GM23248 (cell line): ENCODE measurements at regions not wholly inside any gene's neighbourhood (a gene's known extent, or its start where the extent isn't known, plus 50 kb on each side); places are given as distances from the start of the nearest gene placed in this dataset.
"Not testable (repeated sequence)": the region's sequence is repeated elsewhere in the genome, so short reads cannot be mapped to it uniquely, and the experiment has no call there.

Source experiments
- DNase-seq: peaks from one replicate; pipeline ENCODE4 v3.0.0-alpha.2; 2015
- H2AFZ ChIP-seq: fragments of 200-600 bp; sonication (generic); 2 replicates; pipeline ENCODE4 v1.6.1; 2016; ENCODE audit warnings: antibody characterized with exemption
- H3F3A ChIP-seq: fragments of 200-600 bp; sonication (generic); 2 replicates; pipeline ENCODE4 v1.6.1; 2016; ENCODE audit warnings: mild to moderate bottlenecking, antibody characterized with exemption, mixed run types; ENCODE audit not compliant: insufficient read depth
- H3K27ac ChIP-seq: fragments of 200-600 bp; sonication (generic); 2 replicates; pipeline ENCODE4 v1.5.1; 2016; ENCODE audit warnings: mild to moderate bottlenecking
- H3K27me3 ChIP-seq: fragments of 200-600 bp; sonication (generic); replicated peaks from 2 replicates; pipeline ENCODE4 v1.6.1; 2016; ENCODE audit warnings: mild to moderate bottlenecking; ENCODE audit not compliant: insufficient read depth
- H3K36me3 ChIP-seq: fragments of 200-600 bp; sonication (generic); 2 replicates; pipeline ENCODE4 v1.6.1; 2016; ENCODE audit warnings: low read depth, mild to moderate bottlenecking
- H3K4me1 ChIP-seq: fragments of 200-600 bp; sonication (generic); 2 replicates; pipeline ENCODE4 v1.6.1; 2016; ENCODE audit warnings: mild to moderate bottlenecking; ENCODE audit not compliant: insufficient read depth
- H3K4me2 ChIP-seq: fragments of 200-600 bp; sonication (generic); one replicate; pipeline ENCODE4 v1.6.1; 2016; ENCODE audit warnings: mild to moderate bottlenecking; ENCODE audit not compliant: unreplicated experiment
- H3K4me3 ChIP-seq: fragments of 200-600 bp; sonication (generic); 2 replicates; pipeline ENCODE4 v1.5.1; 2016; ENCODE audit warnings: mild to moderate bottlenecking
- H3K79me2 ChIP-seq: fragments of 200-600 bp; sonication (generic); 2 replicates; pipeline ENCODE4 v1.6.1; 2016; ENCODE audit warnings: mild to moderate bottlenecking; ENCODE audit not compliant: insufficient read depth
- H3K9ac ChIP-seq: fragments of 200-600 bp; sonication (generic); 2 replicates; pipeline ENCODE4 v1.6.1; 2016; ENCODE audit warnings: mild to moderate bottlenecking
- H3K9me2 ChIP-seq: fragments of 200-600 bp; sonication (generic); 2 replicates; pipeline ENCODE4 v1.6.1; 2016; ENCODE audit warnings: mixed run types, mild to moderate bottlenecking, moderate library complexity; ENCODE audit not compliant: insufficient read depth
- H3K9me3 ChIP-seq: fragments of 200-600 bp; sonication (generic); one replicate; pipeline ENCODE4 v1.6.1; 2017; ENCODE audit warnings: low read depth
- H4K20me1 ChIP-seq: fragments of 200-600 bp; sonication (generic); 2 replicates; pipeline ENCODE4 v1.6.0; 2016; ENCODE audit not compliant: insufficient read depth
- EZH2 ChIP-seq: fragments of 200-600 bp; sonication (generic); IDR thresholded peaks from 2 replicates; pipeline ENCODE4 v1.6.1; 2018; ENCODE audit warnings: antibody characterized with exemption, mild to moderate bottlenecking; ENCODE audit not compliant: insufficient read depth, poor library complexity, severe bottlenecking
- EZH2phosphoT487 ChIP-seq: fragments of 200-600 bp; sonication (generic); IDR thresholded peaks from 2 replicates; pipeline ENCODE4 v1.6.1; 2018; ENCODE audit warnings: antibody characterized with exemption, moderate library complexity, mild to moderate bottlenecking, low read depth; ENCODE audit not compliant: insufficient read depth
- WGBS, 2 experiments: methylation state at CpG; one replicate each; pipeline ENCODE4 v1.1.6; 2015 to 2017; ENCODE audit warnings: low lambda C conversion rate in 2 of 2, low coverage in 1 of 2; ENCODE audit errors: missing lambda C conversion rate in 2 of 2; 5-methylcytosine and 5-hydroxymethylcytosine counted together
- in situ Hi-C: fragments of 300-500 bp; cut with MboI; formaldehyde crosslinking; loops from 2 replicates; pipeline ENCODE4 v1.15.0; 2020

- Histone ChIP-seq H3K27me3 (no peaks in the 10 kb centered on the region), H3K9me2 (no peaks in the 10 kb centered on the region), H2AFZ (no peak overlapping the region), H3K9ac (no peak overlapping the region), H3F3A (no peaks in the 10 kb centered on the region), H3K27ac (no peak overlapping the region), H3K4me3 (no peak overlapping the region), H3K4me1 (no peaks in the 10 kb centered on the region), H3K9me3 (no peaks in the 10 kb centered on the region), H3K36me3 (no peaks in the 10 kb centered on the region), H4K20me1 (no peaks in the 10 kb centered on the region), H3K79me2 (no peaks in the 10 kb centered on the region), H3K4me2 (no peak overlapping the region)
- in situ Hi-C loops = no loop called here
- TF ChIP-seq EZH2 (no peak), EZH2phosphoT487 (no peak)
- WGBS, 2 experiments = 38 to 43% methylated on average over 10 of the region's 10 CpGs
- no peak for DNase-seq
Measured at GRCh38 chr12:131290255-131290959, 336.7 kb downstream of the ADGRD1 start.

GRCh38 chr12:131293071-131294015 lies 339.6 kb downstream of the ADGRD1 start:
- H3K9me3 ChIP-seq, H2AFZ ChIP-seq, H3K9ac ChIP-seq, H3K79me2 ChIP-seq, H3K4me2 ChIP-seq, H3K27ac ChIP-seq, H3K9me2 ChIP-seq, in situ Hi-C loops, H4K20me1 ChIP-seq, H3K4me3 ChIP-seq, H3F3A ChIP-seq, H3K4me1 ChIP-seq, DNase-seq, H3K27me3 ChIP-seq, H3K36me3 ChIP-seq: not testable (repeated sequence)
- 46 to 50% methylated on average over 25 to 26 of the region's 26 CpGs for WGBS, 2 experiments

GRCh38 chr12:131294716-131295115 lies 341.0 kb downstream of the ADGRD1 start:
- H4K20me1 ChIP-seq, H3K4me3 ChIP-seq, H3K79me2 ChIP-seq, H3F3A ChIP-seq, H3K4me2 ChIP-seq, H3K27me3 ChIP-seq, H3K9me3 ChIP-seq, H3K9me2 ChIP-seq, H3K36me3 ChIP-seq, in situ Hi-C loops, H2AFZ ChIP-seq, H3K9ac ChIP-seq, H3K4me1 ChIP-seq, H3K27ac ChIP-seq, DNase-seq: not testable (repeated sequence)
- WGBS, 2 experiments = 65 to 71% methylated on average over 8 to 12 of the region's 12 CpGs

- H3K9ac ChIP-seq, H3K4me3 ChIP-seq, H2AFZ ChIP-seq, H3K9me3 ChIP-seq, H3K27me3 ChIP-seq, H3K9me2 ChIP-seq, H3K4me2 ChIP-seq, H3F3A ChIP-seq, H3K36me3 ChIP-seq, DNase-seq, H4K20me1 ChIP-seq, H3K79me2 ChIP-seq, in situ Hi-C loops, H3K4me1 ChIP-seq, H3K27ac ChIP-seq: not testable (repeated sequence)
- WGBS, 2 experiments = 47 to 63% methylated on average over 3 to 4 of the region's 9 CpGs
Measured at GRCh38 chr12:131295117-131295516, 341.4 kb downstream of the ADGRD1 start.

GRCh38 chr12:131295559-131295958 lies 341.9 kb downstream of the ADGRD1 start:
- H3K4me2 ChIP-seq, H3K9ac ChIP-seq, DNase-seq, H3F3A ChIP-seq, H3K36me3 ChIP-seq, H3K9me3 ChIP-seq, H3K4me1 ChIP-seq, H3K9me2 ChIP-seq, in situ Hi-C loops, H3K27ac ChIP-seq, H3K79me2 ChIP-seq, H2AFZ ChIP-seq, H3K4me3 ChIP-seq, H3K27me3 ChIP-seq, H4K20me1 ChIP-seq: not testable (repeated sequence)
- 70 to 76% methylated on average over 16 of the region's 17 CpGs for WGBS, 2 experiments

GRCh38 chr12:131296136-131296535 lies 342.4 kb downstream of the ADGRD1 start:
- H3K9me2 ChIP-seq, H3K4me3 ChIP-seq, H3K4me1 ChIP-seq, in situ Hi-C loops, H3F3A ChIP-seq, H3K36me3 ChIP-seq, DNase-seq, H3K27ac ChIP-seq, H2AFZ ChIP-seq, H3K27me3 ChIP-seq, H3K9ac ChIP-seq, H3K9me3 ChIP-seq, H3K4me2 ChIP-seq, H4K20me1 ChIP-seq, H3K79me2 ChIP-seq: not testable (repeated sequence)
- WGBS, 2 experiments = 75 to 84% methylated on average over 6 of the region's 6 CpGs

- H3K9ac ChIP-seq, H3K79me2 ChIP-seq, H3K4me3 ChIP-seq, H3K9me3 ChIP-seq, H3K27me3 ChIP-seq, H3K9me2 ChIP-seq, H3F3A ChIP-seq, DNase-seq, H3K36me3 ChIP-seq, H2AFZ ChIP-seq, H4K20me1 ChIP-seq, H3K4me2 ChIP-seq, H3K27ac ChIP-seq, in situ Hi-C loops, H3K4me1 ChIP-seq: not testable (repeated sequence)
- WGBS, 2 experiments = 76 to 84% methylated on average over 13 to 14 of the region's 14 CpGs
Measured at GRCh38 chr12:131296651-131297050, 342.9 kb downstream of the ADGRD1 start.
